ENCODE measurements at regions not wholly inside any gene's neighbourhood (a gene's known extent, or its start where the extent isn't known, plus 50 kb on each side); places are given as distances from the start of the nearest gene placed in this dataset.

GRCh38 chr4:77306496-77306895 is 149.5 kb downstream of the CCNG2 start:
- ATAC-seq, result no peak

GRCh38 chr4:77308843-77309242 is 151.8 kb downstream of the CCNG2 start:
- peak; percentile 84 for ATAC-seq

- ATAC-seq, result peak; percentile 65
These were observed 152.5 kb downstream of the CCNG2 start for GRCh38 chr4:77309496-77309895.

- ATAC-seq, result no peak
These were observed 153.9 kb downstream of the CCNG2 start for GRCh38 chr4:77310931-77311330.

- no peak for ATAC-seq
These were observed 157.7 kb downstream of the CCNG2 start for GRCh38 chr4:77314697-77315096.

GRCh38 chr4:77327151-77327550 is 170.1 kb downstream of the CCNG2 start:
- ATAC-seq, result no peak

GRCh38 chr4:77332696-77333270 is 175.8 kb downstream of the CCNG2 start:
- ATAC-seq, result no peak

GRCh38 chr4:77336411-77337142 is 179.6 kb downstream of the CCNG2 start:
- ATAC-seq, result no peak

GRCh38 chr4:77342170-77342810 is 185.3 kb downstream of the CCNG2 start:
- ATAC-seq, result no peak

- ATAC-seq, result peak; percentile 71
These were observed 187.0 kb downstream of the CCNG2 start for GRCh38 chr4:77344001-77344400.

GRCh38 chr4:77344784-77345183 is 187.8 kb downstream of the CCNG2 start:
- no peak for ATAC-seq

- no peak for ATAC-seq
These were observed 190.5 kb downstream of the CCNG2 start for GRCh38 chr4:77347351-77347966.

- no peak for ATAC-seq
These were observed 191.8 kb downstream of the CCNG2 start for GRCh38 chr4:77348815-77349214.

- no peak for ATAC-seq
These were observed 192.4 kb downstream of the CCNG2 start for GRCh38 chr4:77349364-77349763.

GRCh38 chr4:77349796-77350195 is 192.8 kb downstream of the CCNG2 start:
- no peak for ATAC-seq

- ATAC-seq, result no peak
These were observed 195.2 kb downstream of the CCNG2 start for GRCh38 chr4:77352192-77352591.

GRCh38 chr4:77353724-77354315 is 196.8 kb downstream of the CCNG2 start:
- peak; percentile 81 for ATAC-seq

GRCh38 chr4:77354550-77354949 is 197.5 kb downstream of the CCNG2 start:
- ATAC-seq, result no peak

GRCh38 chr4:77355731-77356130 is 198.7 kb downstream of the CCNG2 start:
- no peak for ATAC-seq

GRCh38 chr4:77358315-77358928 is 201.4 kb downstream of the CCNG2 start:
- ATAC-seq, result peak; percentile 63

GRCh38 chr4:77360451-77360850 is 203.4 kb downstream of the CCNG2 start:
- ATAC-seq, result peak; percentile 66

- peak; percentile 90 for ATAC-seq
These were observed 209.9 kb downstream of the CCNG2 start for GRCh38 chr4:77366876-77367275.

- ATAC-seq, result no peak
These were observed 210.6 kb downstream of the CCNG2 start for GRCh38 chr4:77367638-77368037.
